Suprapubic skin (tissue), 4 donors: ENCODE measurements at regions not wholly inside any gene's neighbourhood (a gene's known extent, or its start where the extent isn't known, plus 50 kb on each side); places are given as distances from the start of the nearest gene placed in this dataset.

Experiments used
- EP300 ChIP-seq: sonication (generic); formaldehyde crosslinking; IDR thresholded peaks from one replicate; pipeline ENCODE4 v1.6.1; 2017; ENCODE audit warnings: antibody characterized with exemption
- POLR2A ChIP-seq, 2 donors: fragments of 450-650 bp; IDR thresholded peaks; one replicate each; pipeline ENCODE4 v1.6.1; 2017; ENCODE audit warnings: antibody characterized with exemption in 2 of 2, mild to moderate bottlenecking in 2 of 2, moderate library complexity in 2 of 2
- POLR2AphosphoS5 ChIP-seq, 3 donors: sonication (generic); formaldehyde crosslinking; IDR thresholded peaks; one replicate each; pipeline ENCODE4 v1.6.1; 2017; ENCODE audit warnings: antibody characterized with exemption in 3 of 3
- TF ChIP-seq, protein P1 (sequence below), 2 donors: fragments of 200-600 bp in 1 of 2; fragments of 450-650 bp in 1 of 2; sonication (generic) in 1 of 2; IDR thresholded peaks; one replicate each; pipeline ENCODE4 v1.5.1; 2016 to 2019; ENCODE audit warnings: antibody characterized with exemption in 2 of 2, mild to moderate bottlenecking in 1 of 2, moderate library complexity in 1 of 2

DNA sequence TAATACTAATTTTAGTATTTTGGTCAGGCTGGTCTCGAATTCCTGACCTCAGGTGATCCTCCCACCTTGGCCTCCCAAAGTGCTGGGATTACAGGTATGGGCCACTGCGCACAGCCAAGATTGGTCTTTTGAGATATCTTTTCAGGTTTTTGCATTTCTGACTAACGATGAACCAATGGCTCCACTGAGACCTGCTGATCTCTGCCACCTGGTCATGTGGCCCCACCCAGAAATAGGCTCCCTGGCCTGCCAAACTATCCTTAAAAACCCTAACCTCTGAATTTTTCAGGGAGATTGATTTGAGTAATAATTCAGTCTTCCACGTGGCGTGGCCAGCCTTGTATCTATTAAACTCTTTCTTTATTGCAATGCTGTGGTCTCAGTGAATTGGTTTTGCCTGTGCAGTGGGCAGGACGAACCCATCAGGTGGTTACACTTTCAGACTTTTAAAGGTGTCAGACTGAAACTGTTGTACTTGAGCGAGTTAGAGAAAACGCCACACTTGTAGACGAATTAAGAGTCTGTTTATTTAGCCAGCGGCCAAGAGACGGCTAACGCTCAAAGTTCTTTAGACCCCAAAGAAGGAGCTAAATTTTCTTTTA, 85.8 kb upstream of the MSH6 start:
- TF ChIP-seq, protein P1, sequence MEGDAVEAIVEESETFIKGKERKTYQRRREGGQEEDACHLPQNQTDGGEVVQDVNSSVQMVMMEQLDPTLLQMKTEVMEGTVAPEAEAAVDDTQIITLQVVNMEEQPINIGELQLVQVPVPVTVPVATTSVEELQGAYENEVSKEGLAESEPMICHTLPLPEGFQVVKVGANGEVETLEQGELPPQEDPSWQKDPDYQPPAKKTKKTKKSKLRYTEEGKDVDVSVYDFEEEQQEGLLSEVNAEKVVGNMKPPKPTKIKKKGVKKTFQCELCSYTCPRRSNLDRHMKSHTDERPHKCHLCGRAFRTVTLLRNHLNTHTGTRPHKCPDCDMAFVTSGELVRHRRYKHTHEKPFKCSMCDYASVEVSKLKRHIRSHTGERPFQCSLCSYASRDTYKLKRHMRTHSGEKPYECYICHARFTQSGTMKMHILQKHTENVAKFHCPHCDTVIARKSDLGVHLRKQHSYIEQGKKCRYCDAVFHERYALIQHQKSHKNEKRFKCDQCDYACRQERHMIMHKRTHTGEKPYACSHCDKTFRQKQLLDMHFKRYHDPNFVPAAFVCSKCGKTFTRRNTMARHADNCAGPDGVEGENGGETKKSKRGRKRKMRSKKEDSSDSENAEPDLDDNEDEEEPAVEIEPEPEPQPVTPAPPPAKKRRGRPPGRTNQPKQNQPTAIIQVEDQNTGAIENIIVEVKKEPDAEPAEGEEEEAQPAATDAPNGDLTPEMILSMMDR (IDR thresholded peaks at IDR 0.05): no peak
- TF ChIP-seq EP300: no peak
- no peak for TF ChIP-seq POLR2AphosphoS5 (IDR thresholded peaks at IDR 0.05)
- no peak for TF ChIP-seq POLR2A (IDR thresholded peaks at IDR 0.05)
